ENCODE measurements at regions not wholly inside any gene's neighbourhood (a gene's known extent, or its start where the extent isn't known, plus 50 kb on each side); places are given as distances from the start of the nearest gene placed in this dataset.

DNA sequence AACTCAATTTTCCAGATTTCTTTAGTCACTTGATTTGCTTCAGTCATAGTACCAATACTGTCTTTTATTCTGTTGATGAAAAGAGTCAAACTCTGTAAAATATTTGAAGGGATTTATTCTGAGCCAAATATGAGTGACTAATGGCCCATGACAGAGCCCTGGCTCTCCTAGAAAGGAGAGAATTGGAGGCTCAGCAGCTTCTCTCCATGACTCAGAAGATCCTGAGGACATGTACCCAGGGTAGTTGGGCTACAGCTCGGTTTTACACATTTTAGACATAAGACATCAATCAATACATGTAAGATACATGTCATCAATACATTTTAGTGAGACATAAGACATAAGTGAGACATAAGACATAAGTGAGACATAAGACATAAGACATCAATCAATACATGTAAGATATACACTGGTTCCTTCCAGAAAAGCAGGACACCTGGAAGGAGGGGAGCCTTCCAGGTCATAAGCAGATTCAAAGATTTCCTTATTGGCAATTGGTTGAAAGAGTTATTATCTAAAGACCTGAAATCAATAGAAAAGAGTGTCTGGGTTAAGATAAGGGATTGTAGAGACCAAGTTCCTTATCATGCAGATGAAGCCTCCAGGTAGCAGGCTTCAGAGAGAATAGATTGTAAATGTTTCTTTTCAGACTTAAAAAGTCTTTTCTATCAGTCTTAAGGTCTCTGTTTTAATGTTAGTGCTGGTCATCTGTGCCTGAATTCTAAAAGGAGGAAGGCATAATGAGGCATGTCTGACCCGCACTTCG lies 179.8 kb upstream of the RFC3 start:
- Histone ChIP-seq H4K5ac (ENCODE audit: low read depth, low read length) (peak overlapping the region; percentile 55; the same call in 1 of the 2 replicates), H3K9me3 (ENCODE audit: control insufficient read depth, insufficient read depth, low read length) (no peaks in the 10 kb centered on the region), H3K27ac (ENCODE audit: insufficient read depth, low read length) (no peak overlapping the region), H2AK5ac (ENCODE audit: low read depth, low read length) (no peak overlapping the region), H2AK9ac (replicated peaks; ENCODE audit: low read depth, low read length, poor library complexity) (no peak overlapping the region), H3K18ac (ENCODE audit: low read depth, low read length) (peak overlapping the region; percentile 93), H2BK5ac (ENCODE audit: low read depth, low read length, poor library complexity, severe bottlenecking) (peak overlapping the region; percentile 62), H3K79me1 (ENCODE audit: low read depth in 1 of 2, low read length in 2 of 2) (no peaks in the 10 kb centered on the region), H2BK120ac (ENCODE audit: low read depth, low read length) (peak overlapping the region; percentile 22; the same call in 1 of the 2 replicates), H3K56ac (ENCODE audit: extremely low read depth, insufficient read depth, low read length) (no peak overlapping the region), H4K20me1 (ENCODE audit: insufficient read depth, low read length) (no peaks in the 10 kb centered on the region), H3K4me3 (ENCODE audit: insufficient read depth, low read depth, low read length) (no peak overlapping the region), H2BK20ac (ENCODE audit: low read depth, low read length) (no peak overlapping the region), H3K36me3 (ENCODE audit: control insufficient read depth, insufficient read depth, low read length) (no peaks in the 10 kb centered on the region), H3K23ac (ENCODE audit: low read depth, low read length) (no peak overlapping the region), H3K4me2 (ENCODE audit: low read depth, low read length) (no peak overlapping the region), H4K8ac (ENCODE audit: low read depth in 2 of 2, low read length in 2 of 2) (peak overlapping the region in 1 of 2 experiments; percentile 43; a peak in 1 of 4 replicates), H3K9me1 (ENCODE audit: insufficient read depth, low read length) (peaks cover 5% of the 10 kb centered on the region; the same call in 1 of the 2 replicates), H3K4me1 (ENCODE audit: control insufficient read depth, insufficient read depth, low read length) (peaks cover 17% of the 10 kb centered on the region), H4K91ac (ENCODE audit: insufficient read depth, low read depth, low read length) (no peak overlapping the region), H3K27me3 (ENCODE audit: control insufficient read depth, insufficient read depth, low read length) (no peaks in the 10 kb centered on the region), H3K9ac (ENCODE audit: low read depth, low read length) (no peak overlapping the region), H2BK15ac (ENCODE audit: low read depth, low read length) (no peak overlapping the region), H3K4ac (ENCODE audit: low read depth, low read length) (peak overlapping the region; percentile 51; the same call in 1 of the 2 replicates), H3K14ac (replicated peaks; ENCODE audit: low read depth, low read length) (no peak overlapping the region), H2AFZ (replicated peaks; ENCODE audit: low read length, poor library complexity) (no peak overlapping the region)
- ChIA-PET CTCF (interaction anchor here (0.6 kb wide), 2 partner anchors 13 to 1501 kb away, joined by 3 read pairs; no protein-coding TSS in a partner anchor), POLR2A (ENCODE audit: unreplicated experiment) (no interaction called here)
- DNase-seq (peak; percentile 49), ATAC-seq (ENCODE audit: low read depth) (0 out of 2 replicates have a peak, but pooled peaks have one; percentile 4)
- dilution Hi-C loops (cut with HindIII; ENCODE audit: low sequenced_read_pairs, unreplicated experiment) (no loop called here), in situ Hi-C loops (cut with MboI; ENCODE audit: low sequenced_read_pairs) (no loop called here), intact Hi-C loops (cut with micrococcal nuclease) (no loop called here)
- no TSS peak for BruUV-seq (replicated peaks)
- WGBS, 2 experiments (ENCODE audit: extremely low coverage in 2 of 2, insufficient read length in 1 of 2): 92% methylated on average over 2 of the region's 3 CpGs; no CpG with 5 or more reads in 1 of the 2 experiments
- TF ChIP-seq CHD1 (IDR thresholded peaks at IDR 0.05; ENCODE audit: low read depth, low read length): no peak
- TF ChIP-seq BHLHE40 (IDR thresholded peaks at IDR 0.05; ENCODE audit: low read depth, low read length): no peak
- TF ChIP-seq, protein P1, sequence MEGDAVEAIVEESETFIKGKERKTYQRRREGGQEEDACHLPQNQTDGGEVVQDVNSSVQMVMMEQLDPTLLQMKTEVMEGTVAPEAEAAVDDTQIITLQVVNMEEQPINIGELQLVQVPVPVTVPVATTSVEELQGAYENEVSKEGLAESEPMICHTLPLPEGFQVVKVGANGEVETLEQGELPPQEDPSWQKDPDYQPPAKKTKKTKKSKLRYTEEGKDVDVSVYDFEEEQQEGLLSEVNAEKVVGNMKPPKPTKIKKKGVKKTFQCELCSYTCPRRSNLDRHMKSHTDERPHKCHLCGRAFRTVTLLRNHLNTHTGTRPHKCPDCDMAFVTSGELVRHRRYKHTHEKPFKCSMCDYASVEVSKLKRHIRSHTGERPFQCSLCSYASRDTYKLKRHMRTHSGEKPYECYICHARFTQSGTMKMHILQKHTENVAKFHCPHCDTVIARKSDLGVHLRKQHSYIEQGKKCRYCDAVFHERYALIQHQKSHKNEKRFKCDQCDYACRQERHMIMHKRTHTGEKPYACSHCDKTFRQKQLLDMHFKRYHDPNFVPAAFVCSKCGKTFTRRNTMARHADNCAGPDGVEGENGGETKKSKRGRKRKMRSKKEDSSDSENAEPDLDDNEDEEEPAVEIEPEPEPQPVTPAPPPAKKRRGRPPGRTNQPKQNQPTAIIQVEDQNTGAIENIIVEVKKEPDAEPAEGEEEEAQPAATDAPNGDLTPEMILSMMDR (conservative IDR thresholded peaks at IDR 0.05; ENCODE audit: low read depth, low read length): no peak
- TF ChIP-seq CEBPB (IDR thresholded peaks at IDR 0.05; ENCODE audit: low read depth, low read length): no peak
- TF ChIP-seq, protein P2, sequence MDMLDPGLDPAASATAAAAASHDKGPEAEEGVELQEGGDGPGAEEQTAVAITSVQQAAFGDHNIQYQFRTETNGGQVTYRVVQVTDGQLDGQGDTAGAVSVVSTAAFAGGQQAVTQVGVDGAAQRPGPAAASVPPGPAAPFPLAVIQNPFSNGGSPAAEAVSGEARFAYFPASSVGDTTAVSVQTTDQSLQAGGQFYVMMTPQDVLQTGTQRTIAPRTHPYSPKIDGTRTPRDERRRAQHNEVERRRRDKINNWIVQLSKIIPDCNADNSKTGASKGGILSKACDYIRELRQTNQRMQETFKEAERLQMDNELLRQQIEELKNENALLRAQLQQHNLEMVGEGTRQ (IDR thresholded peaks at IDR 0.05; ENCODE audit: low read depth, low read length): no peak
- no peak for TF ChIP-seq NFE2L2 (IDR thresholded peaks at IDR 0.05; ENCODE audit: low read depth, low read length)
- no peak for TF ChIP-seq SMC3 (IDR thresholded peaks at IDR 0.05; ENCODE audit: low read depth, low read length)
- TF ChIP-seq RFX5 (IDR thresholded peaks at IDR 0.05; ENCODE audit: low read depth, low read length): no peak
- no peak for TF ChIP-seq MAFK (IDR thresholded peaks at IDR 0.05; ENCODE audit: low read depth, low read length)
- no peak for TF ChIP-seq RCOR1 (IDR thresholded peaks at IDR 0.05; ENCODE audit: insufficient replicate concordance, low read length)
- no peak for TF ChIP-seq POLR2A (IDR thresholded peaks at IDR 0.05; ENCODE audit: low read depth, low read length)
- TF ChIP-seq MAZ (IDR thresholded peaks at IDR 0.05; ENCODE audit: borderline replicate concordance, low read depth, low read length): no peak
- no peak for TF ChIP-seq MXI1 (IDR thresholded peaks at IDR 0.05; ENCODE audit: borderline replicate concordance, low read depth, low read length)
- TF ChIP-seq, protein P3, sequence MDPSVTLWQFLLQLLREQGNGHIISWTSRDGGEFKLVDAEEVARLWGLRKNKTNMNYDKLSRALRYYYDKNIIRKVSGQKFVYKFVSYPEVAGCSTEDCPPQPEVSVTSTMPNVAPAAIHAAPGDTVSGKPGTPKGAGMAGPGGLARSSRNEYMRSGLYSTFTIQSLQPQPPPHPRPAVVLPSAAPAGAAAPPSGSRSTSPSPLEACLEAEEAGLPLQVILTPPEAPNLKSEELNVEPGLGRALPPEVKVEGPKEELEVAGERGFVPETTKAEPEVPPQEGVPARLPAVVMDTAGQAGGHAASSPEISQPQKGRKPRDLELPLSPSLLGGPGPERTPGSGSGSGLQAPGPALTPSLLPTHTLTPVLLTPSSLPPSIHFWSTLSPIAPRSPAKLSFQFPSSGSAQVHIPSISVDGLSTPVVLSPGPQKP (IDR thresholded peaks at IDR 0.05; ENCODE audit: borderline replicate concordance, low read depth, low read length): no peak
- TF ChIP-seq FOS (IDR thresholded peaks at IDR 0.05; ENCODE audit: low read depth, low read length): no peak

Data from IMR-90 (cell line).